ENCODE measurements at regions not wholly inside any gene's neighbourhood (a gene's known extent, or its start where the extent isn't known, plus 50 kb on each side); places are given as distances from the start of the nearest gene placed in this dataset.

DNA sequence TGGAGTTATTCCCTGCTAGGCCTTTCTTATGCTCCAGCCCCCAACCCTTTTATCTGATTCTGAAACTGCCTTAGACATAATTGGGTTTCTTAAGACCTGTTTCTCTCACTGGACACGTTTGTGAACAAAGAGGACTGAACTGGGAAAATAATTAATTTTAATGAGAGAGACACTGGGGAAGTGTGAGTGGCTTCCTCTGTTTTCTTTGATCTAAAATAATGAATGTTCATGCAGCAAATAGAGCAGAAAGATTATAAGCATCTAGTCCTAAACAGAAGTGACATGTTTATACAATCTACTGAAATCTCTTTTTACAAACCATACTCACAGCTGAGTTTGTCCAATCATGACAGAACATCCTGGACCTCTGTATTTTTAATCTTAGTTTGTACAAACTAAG lies 157.6 kb downstream of the SH3BGRL2 start:
- H3K27me3 ChIP-seq (ENCODE audit: control insufficient read depth in 1 of 2, insufficient read depth in 2 of 2, low read length in 2 of 2), result no peaks in the 10 kb centered on the region; a peak in 1 of 5 replicates
- no peak overlapping the region for H3K27ac ChIP-seq (ENCODE audit: extremely low read length, insufficient read depth, low read length)
- no peak overlapping the region for H3K4me2 ChIP-seq (ENCODE audit: low read depth, low read length)
- H3K4me3 ChIP-seq (replicated peaks in 1 of 3; ENCODE audit: insufficient read depth in 1 of 3, low read depth in 2 of 3, low read length in 3 of 3), result no peak overlapping the region
- no peaks in the 10 kb centered on the region for H4K20me1 ChIP-seq (ENCODE audit: insufficient read depth, low read length)
- BruUV-seq (replicated peaks), result no TSS peak
- H3K79me2 ChIP-seq (ENCODE audit: insufficient read depth, low read length), result no peaks in the 10 kb centered on the region
- ChIA-PET POLR2A (no interaction called here), CTCF (ENCODE audit: low intra/inter-chr PET ratio, low total read pairs) (no interaction called here)
- FAIRE-seq (no peak), ATAC-seq (no peak), DNase-seq (ENCODE audit: low spot score) (no peak)
- H2AFZ ChIP-seq (ENCODE audit: low read length), result no peak overlapping the region
- intact Hi-C loops (cut with micrococcal nuclease; ENCODE audit: unreplicated experiment), result no loop called here
- in situ Hi-C loops (cut with HindIII; ENCODE audit: extremely low pct_ligation_motif_present, low pct_unique_long_range_greater_than_20kb), result no loop called here
- 0% methylated on average over 1 of the region's 1 CpG for WGBS (ENCODE audit: low lambda C conversion rate)
- H3K36me3 ChIP-seq (replicated peaks in 1 of 2; ENCODE audit: control insufficient read depth in 1 of 2, insufficient read depth in 2 of 2, low read length in 2 of 2), result no peaks in the 10 kb centered on the region
- no peak overlapping the region for H3K9ac ChIP-seq (ENCODE audit: insufficient read depth, low read depth, low read length)
- no peak for TF ChIP-seq HOXD1 (CRISPR knock-in tag; IDR thresholded peaks at IDR 0.05)
- no peak for TF ChIP-seq MED8 (CRISPR knock-in tag; IDR thresholded peaks at IDR 0.05; ENCODE audit: insufficient replicate concordance)
- TF ChIP-seq FOXK1 (CRISPR knock-in tag; IDR thresholded peaks at IDR 0.05; ENCODE audit: borderline replicate concordance, low read depth), result no peak
- no peak for TF ChIP-seq NRL (CRISPR knock-in tag; IDR thresholded peaks at IDR 0.05; ENCODE audit: borderline replicate concordance)
- TF ChIP-seq XBP1 (CRISPR knock-in tag; IDR thresholded peaks at IDR 0.05), result no peak
- TF ChIP-seq ZNF563 (CRISPR knock-in tag; IDR thresholded peaks at IDR 0.05), result no peak
- TF ChIP-seq, protein P1, sequence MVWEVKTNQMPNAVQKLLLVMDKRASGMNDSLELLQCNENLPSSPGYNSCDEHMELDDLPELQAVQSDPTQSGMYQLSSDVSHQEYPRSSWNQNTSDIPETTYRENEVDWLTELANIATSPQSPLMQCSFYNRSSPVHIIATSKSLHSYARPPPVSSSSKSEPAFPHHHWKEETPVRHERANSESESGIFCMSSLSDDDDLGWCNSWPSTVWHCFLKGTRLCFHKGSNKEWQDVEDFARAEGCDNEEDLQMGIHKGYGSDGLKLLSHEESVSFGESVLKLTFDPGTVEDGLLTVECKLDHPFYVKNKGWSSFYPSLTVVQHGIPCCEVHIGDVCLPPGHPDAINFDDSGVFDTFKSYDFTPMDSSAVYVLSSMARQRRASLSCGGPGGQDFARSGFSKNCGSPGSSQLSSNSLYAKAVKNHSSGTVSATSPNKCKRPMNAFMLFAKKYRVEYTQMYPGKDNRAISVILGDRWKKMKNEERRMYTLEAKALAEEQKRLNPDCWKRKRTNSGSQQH (CRISPR knock-in tag; IDR thresholded peaks at IDR 0.05; ENCODE audit: low read depth), result no peak
- TF ChIP-seq HDAC2 (CRISPR knock-in tag; IDR thresholded peaks at IDR 0.05), result no peak
- TF ChIP-seq PITX1 (CRISPR knock-in tag; IDR thresholded peaks at IDR 0.05), result no peak
- TF ChIP-seq, protein P2, sequence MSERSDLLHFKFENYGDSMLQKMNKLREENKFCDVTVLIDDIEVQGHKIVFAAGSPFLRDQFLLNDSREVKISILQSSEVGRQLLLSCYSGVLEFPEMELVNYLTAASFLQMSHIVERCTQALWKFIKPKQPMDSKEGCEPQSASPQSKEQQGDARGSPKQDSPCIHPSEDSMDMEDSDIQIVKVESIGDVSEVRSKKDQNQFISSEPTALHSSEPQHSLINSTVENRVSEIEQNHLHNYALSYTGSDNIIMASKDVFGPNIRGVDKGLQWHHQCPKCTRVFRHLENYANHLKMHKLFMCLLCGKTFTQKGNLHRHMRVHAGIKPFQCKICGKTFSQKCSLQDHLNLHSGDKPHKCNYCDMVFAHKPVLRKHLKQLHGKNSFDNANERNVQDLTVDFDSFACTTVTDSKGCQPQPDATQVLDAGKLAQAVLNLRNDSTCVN (CRISPR knock-in tag; IDR thresholded peaks at IDR 0.05; ENCODE audit: borderline replicate concordance), result no peak
- TF ChIP-seq JUN (CRISPR knock-in tag; IDR thresholded peaks at IDR 0.05), result no peak
- no peak for TF ChIP-seq SOX6 (IDR thresholded peaks at IDR 0.05)
- TF ChIP-seq SOX6 (CRISPR knock-in tag; IDR thresholded peaks at IDR 0.05), result no peak
- TF ChIP-seq ZSCAN31 (CRISPR knock-in tag; IDR thresholded peaks at IDR 0.05; ENCODE audit: low read depth), result no peak
- no peak for TF ChIP-seq TCF7 (IDR thresholded peaks at IDR 0.05; ENCODE audit: low read depth)
- no peak for TF ChIP-seq PAF1 (CRISPR knock-in tag; IDR thresholded peaks at IDR 0.05)
- no peak for TF ChIP-seq RBAK (CRISPR knock-in tag; IDR thresholded peaks at IDR 0.05)
- no peak for TF ChIP-seq SMARCE1 (IDR thresholded peaks at IDR 0.05; ENCODE audit: borderline replicate concordance)
- no peak for TF ChIP-seq RXRB (CRISPR knock-in tag; IDR thresholded peaks at IDR 0.05; ENCODE audit: borderline replicate concordance)
- TF ChIP-seq PRPF4 (IDR thresholded peaks at IDR 0.05; ENCODE audit: low read depth, low read length, poor library complexity, severe bottlenecking), result no peak
- no peaks in the 10 kb centered on the region for H3K4me1 ChIP-seq (ENCODE audit: insufficient read depth, low read length)
- H3K9me3 ChIP-seq (ENCODE audit: low read length), result no peaks in the 10 kb centered on the region

Data from HepG2 (cell line).